ENCODE measurements at regions not wholly inside any gene's neighbourhood (a gene's known extent, or its start where the extent isn't known, plus 50 kb on each side); places are given as distances from the start of the nearest gene placed in this dataset.

- TF ChIP-seq POLR2A (IDR thresholded peaks at IDR 0.05) (no peak), CTCF (IDR thresholded peaks at IDR 0.05) (no peak), POLR2AphosphoS5 (IDR thresholded peaks at IDR 0.05) (no peak)
Measured at GRCh38 chr6:137654365-137654981, 160.3 kb upstream of the OLIG3 start.

Measured in upper lobe of left lung (tissue), 4 donors.